Right lobe of liver (tissue), 4 donors: ENCODE measurements at regions not wholly inside any gene's neighbourhood (a gene's known extent, or its start where the extent isn't known, plus 50 kb on each side); places are given as distances from the start of the nearest gene placed in this dataset.
"Not testable (repeated sequence)": the region's sequence is repeated elsewhere in the genome, so short reads cannot be mapped to it uniquely, and the experiment has no call there.

Experiments used
- POLR2A ChIP-seq: fragments of 450-650 bp; IDR thresholded peaks from one replicate; pipeline ENCODE4 v1.6.1; 2017; ENCODE audit warnings: antibody characterized with exemption, mild to moderate bottlenecking
- TF ChIP-seq, protein P1 (sequence below), 4 donors: fragments of 200-600 bp in 3 of 4; fragments of 450-650 bp in 1 of 4; IDR thresholded peaks; one replicate each; pipeline versions ENCODE4 v1.5.1 to v1.8.0; 2016 to 2022; ENCODE audit warnings: antibody characterized with exemption in 4 of 4, mild to moderate bottlenecking in 2 of 4
- donor health status: DM: no; HTN: no; CAD: no.
- donor health status: DM: no; HTN: no; CAD: no.
- donor health status: DM: no; HTN: yes; CAD: no.

DNA sequence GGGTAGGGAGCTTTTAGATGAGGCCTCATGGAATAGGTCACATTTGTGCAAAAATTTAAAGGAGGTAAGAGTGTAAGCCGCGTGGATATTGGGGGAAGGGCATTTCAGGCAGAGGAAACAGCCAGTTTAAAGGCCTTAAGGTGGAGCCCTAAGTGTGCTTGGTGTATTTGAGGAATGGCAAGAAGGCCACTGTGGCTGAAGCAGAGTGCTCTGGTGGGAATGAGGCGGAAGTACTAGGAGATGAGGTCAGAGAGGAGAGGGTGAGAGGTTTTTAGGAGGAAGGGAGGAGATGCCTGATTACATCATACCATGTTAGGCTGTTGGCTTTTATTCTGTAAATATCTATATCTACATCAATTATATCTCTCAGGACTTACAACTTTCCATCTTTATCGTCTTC is 75.3 kb downstream of the SRGAP2 start:
- TF ChIP-seq, protein P1, sequence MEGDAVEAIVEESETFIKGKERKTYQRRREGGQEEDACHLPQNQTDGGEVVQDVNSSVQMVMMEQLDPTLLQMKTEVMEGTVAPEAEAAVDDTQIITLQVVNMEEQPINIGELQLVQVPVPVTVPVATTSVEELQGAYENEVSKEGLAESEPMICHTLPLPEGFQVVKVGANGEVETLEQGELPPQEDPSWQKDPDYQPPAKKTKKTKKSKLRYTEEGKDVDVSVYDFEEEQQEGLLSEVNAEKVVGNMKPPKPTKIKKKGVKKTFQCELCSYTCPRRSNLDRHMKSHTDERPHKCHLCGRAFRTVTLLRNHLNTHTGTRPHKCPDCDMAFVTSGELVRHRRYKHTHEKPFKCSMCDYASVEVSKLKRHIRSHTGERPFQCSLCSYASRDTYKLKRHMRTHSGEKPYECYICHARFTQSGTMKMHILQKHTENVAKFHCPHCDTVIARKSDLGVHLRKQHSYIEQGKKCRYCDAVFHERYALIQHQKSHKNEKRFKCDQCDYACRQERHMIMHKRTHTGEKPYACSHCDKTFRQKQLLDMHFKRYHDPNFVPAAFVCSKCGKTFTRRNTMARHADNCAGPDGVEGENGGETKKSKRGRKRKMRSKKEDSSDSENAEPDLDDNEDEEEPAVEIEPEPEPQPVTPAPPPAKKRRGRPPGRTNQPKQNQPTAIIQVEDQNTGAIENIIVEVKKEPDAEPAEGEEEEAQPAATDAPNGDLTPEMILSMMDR (IDR thresholded peaks at IDR 0.05): not testable (repeated sequence)
- not testable (repeated sequence) for TF ChIP-seq POLR2A
